Caki2 (cell line): ENCODE measurements at regions not wholly inside any gene's neighbourhood (a gene's known extent, or its start where the extent isn't known, plus 50 kb on each side); places are given as distances from the start of the nearest gene placed in this dataset.

Experiments used
- DNase-seq: peaks from one replicate; pipeline ENCODE4 v3.0.0-alpha.2; 2015; ENCODE audit warnings: low read depth
- in situ Hi-C: cut with HindIII; loops from 2 replicates; pipeline ENCODE4 v1.10.0; 2016; ENCODE audit warnings: low sequenced_read_pairs, low pct_unique_long_range_greater_than_20kb, mixed read lengths

DNA sequence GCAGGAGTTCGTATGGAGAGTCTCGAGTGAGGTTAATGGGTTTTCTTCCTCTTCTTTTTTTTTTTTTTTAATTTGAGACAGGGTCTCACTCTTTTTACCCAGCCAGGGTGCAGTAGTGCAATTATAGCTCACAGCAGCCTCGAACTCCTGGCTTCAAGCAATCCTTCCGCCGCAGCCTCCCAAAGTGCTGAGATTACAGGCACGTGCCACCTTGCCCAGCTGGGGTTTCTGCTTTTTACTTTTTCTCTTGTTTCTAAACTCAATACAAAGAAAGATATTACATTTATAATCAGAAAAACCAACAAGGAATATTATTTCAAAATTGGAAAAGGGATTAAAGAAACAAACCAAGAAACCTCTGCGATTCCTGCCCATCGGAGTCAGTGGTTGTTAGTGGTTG lies 175.9 kb downstream of the SEC14L1 start:
- no peak for DNase-seq
- in situ Hi-C loops = no loop called here

DNA sequence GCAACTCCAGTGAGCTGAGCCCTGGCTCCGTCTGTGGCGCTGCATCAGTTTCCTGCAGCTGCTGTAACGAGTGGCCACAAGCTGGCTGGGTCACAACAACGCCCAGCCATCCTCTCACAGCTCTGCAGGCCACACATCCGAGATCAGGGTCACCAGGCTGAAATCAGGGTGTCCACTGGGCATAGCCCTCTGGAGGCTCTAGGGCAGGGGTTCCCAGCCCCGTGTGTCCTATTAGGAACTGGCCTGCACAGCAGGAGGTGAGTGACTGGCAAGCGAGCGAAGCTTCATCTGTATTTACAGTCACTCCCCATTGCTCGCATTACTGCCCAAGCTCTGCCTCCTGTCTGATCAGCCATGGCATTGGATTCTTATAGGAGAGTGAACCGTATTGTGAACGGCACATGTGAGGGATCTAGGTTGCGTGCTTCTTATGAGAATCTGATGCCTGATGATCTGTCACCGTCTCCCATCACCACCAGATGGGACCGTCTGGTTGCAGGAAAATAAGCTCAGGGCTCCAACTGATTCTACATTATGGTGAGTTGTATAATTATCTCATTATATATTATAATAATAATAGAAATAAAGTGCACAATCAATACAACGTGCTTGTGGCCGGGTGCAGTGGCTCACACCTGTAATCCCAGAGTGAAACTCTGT lies 176.5 kb downstream of the SEC14L1 start:
- DNase-seq = peak; percentile 53
- in situ Hi-C loops = no loop called here

DNA sequence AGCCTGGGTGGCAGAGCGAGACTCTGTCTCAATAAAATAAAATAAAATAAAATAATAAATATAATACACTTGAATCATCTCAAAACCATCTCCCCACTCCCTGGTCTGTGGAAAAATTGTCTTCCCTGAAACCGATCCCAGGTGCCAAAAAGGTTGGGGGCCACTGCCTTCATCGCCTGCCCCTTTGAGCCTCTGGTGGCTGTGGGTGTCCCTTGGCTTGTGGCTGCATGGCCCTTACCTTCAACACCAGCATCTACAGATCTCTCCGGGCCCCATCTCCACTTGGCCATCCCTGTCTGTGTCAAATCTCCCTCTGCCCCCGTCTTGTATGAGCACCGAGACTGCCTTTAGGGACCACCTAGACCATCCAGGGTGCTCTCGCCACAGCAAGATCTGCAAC lies 177.3 kb downstream of the SEC14L1 start:
- in situ Hi-C loops = no loop called here
- no peak for DNase-seq

DNA sequence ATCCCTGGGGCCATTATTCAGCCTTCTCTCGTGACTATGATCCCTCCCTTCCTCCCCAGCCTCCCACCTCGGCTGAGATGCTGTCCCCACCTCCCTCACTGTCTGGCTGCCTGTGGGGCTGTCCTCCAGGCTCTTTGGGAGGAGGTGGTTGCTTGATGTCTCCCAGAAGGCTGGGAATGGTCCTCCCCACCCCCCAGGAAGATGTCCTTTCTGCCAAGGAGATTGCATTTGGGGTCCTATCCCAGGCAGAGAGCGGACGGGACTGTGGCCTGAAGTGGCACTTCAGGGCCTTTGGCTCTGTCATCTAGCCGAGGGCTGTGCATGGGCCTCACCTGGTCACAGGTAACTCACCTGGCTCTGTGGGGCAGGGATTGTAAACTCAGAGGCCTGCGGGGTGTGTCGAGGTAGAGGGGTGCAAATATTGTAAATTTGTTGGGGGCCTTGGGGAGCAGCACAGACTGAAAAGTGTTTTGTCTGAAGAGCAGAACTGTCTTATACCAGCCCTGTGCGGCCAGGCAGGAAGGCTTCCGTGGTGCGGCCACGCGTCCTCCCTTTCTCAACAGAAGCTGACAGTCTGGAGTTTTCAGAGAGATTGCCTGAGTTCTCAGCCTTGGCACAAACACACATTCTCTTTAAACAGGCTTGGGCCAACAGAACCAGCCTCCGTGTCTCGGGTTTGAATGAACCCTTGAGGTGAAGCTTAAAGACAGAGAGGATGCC lies 177.9 kb downstream of the SEC14L1 start:
- DNase-seq = no peak
- in situ Hi-C loops = no loop called here

DNA sequence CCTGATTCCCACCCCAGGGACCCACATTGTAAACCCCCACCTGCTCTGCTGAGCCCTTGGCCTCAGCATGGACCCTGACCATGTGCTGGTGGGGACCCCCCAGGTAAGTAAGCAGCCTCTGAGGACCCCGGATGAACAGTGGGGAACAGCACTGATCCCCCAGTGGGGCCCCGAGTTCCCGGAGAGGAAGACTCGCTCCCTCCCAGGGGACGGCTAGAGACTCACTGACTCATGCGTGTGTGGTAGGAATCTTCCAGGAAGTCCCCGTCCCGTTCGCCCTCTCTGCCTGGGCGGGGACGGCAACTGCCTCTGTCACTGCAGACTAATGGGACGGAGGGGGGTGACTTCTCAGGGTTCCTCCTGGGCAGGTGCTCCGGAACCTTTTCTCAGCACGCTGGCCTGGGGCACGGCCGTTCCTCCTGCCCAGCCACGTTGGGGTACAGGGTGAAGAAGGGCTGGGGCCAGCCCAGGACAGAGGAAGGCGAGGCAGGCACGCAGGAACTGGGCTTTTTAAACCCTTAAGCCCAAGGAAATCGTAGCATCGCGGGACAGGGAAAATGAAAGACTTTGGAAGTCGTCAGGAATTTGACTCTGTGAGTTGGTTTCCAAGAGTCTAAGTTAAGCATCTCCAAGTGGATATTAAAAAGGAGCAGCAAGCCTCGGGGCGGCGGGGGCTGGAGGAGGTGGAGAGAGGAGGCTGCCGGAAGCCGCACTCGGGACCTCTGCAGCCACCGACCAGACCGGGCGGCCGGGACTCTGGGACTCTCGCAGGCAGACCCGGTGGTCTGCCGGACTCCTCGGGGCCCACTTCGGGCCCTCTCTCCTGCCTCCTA lies 178.7 kb downstream of the SEC14L1 start:
- in situ Hi-C loops = no loop called here
- peak; percentile 87 for DNase-seq

DNA sequence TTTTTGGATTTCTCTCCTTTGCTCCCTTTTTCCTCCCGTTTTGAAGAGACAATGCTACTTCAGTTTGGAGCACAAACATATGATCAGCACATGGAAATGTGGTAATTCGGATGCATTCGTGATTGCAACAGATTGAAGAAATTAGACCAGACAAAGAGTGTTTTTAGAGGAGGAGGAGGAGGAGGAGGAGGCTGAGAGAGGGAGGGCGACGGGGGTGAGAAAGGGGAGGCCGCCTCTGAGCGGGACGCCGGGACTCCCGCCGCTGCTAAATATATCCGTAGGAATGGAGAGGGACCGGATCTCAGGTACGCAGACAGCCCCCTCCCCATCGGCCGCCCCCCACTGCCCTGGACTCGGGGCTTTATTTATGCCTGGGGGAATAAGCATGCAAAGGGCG lies 179.3 kb downstream of the SEC14L1 start:
- DNase-seq = no peak
- in situ Hi-C loops = no loop called here

DNA sequence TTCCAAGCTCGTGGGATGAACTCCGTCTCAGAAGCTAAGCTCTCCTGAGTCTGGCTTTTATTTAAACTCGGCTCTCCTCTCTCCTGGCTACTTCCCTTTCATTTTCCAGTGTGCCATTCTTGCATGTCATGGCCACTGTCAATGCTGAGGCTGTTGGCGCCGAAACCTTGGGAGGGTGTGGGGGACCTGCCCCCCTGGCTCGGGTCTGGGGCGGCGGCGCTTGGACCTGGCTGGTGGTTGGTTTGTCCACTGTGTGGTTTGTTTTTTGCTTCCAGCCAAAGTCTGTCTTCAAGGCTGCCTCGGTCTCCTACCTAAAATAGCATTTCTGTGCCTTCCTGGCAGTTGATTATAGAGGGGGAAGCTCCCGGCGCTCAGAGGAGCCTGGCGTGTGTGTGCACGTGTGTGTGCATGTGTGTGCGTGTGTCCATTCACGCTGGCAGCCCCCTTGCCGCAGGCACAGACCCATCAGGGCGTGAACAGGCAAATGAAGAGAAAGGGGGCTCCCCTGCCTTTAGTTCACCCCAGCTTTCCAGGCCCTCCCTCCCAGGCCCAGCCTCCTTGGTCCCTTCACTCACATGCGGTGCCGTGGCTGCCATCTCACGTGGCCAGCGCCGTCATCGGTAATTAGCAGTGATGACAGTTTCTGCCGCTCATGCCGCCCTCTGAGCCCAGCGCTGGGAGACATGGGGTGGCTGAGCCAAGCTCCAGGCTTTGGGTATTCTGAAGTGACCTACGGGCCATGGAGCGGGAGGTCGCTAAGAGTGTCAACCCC lies 179.9 kb downstream of the SEC14L1 start:
- no peak for DNase-seq
- in situ Hi-C loops = no loop called here

DNA sequence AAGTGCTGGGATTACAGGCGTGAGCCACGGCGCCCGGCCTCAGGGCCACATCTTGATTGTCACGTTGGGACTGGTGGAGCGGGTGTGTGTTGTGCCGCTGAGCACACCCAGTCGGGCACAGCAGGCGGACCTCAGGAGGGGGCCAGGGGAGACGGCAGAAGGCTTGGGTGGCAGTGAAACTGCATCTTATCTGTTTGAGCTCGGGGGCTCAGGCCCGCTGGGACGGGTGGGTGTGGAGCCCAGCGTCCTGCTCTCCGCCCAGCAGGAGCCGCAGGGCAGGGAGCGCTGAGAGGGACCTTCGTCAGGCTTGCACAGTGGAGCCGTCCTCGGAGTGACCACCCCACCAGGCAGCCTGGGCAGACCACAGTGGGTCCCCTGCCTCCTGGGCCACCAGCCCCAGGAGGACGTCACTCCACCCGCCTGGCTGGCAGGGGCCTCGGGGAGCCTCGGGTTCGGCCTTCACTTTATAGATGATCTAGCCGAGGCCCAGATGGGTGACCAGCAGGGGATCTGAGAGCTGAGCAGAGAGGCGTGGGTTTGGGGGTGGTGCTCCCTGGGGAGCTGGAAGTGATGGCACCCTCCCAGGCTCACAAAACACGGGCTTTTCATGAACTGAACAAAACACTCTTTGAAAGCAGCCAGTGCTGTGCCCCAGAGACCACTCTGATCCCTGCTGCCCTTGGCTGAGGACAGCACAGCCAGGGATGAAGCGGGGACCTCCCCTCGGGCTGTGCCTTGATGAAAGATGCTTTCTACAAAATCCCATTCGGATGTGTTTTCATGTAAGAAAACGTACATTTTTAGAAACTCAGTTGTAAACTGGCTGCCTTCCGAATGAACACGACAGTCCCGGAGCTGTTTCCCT lies 181.1 kb downstream of the SEC14L1 start:
- in situ Hi-C loops = no loop called here
- no peak for DNase-seq

DNA sequence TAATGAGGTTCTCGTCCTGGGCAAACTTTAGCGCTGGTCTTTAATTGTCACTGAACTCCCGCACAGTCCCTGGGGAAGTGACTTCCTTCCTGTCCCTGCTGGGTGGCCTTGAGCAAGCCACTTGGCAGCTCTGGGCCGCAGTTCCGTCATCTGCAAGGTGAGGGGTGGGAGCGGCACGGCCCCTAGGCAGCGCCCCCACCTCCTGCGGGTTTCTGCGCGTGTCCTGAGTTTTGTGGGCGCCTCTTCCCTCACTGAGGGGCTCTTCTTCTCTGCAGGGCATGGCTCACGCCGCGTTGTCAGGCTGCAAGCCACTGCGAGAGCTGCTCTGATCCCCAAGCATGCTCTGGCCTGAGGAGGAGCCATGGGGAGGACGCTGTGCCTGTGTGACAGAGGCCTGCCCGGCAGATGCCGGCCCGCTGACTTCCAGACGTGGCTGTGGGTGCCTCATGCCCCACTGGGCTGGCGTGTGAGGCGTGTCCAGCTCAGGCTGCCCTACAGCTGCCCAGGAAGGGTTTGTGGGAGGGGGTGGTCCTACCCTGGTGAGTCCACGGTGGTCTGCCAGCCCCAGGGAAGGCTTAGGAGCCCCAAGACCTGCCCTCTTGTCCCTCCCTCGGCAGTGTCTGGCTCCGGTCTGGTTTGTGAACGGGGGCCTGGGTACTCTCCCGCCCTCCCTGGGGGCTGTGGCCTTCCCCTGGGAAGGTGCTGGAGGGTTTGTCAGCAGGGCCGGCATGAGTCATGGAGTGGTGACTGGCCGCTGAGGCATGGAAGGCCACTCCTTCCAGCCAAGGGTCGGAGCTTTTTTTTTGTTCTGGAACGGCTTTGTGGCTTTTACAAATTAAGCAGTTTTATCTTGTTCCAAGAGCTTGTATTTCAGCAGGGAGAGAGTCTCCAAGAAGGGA lies 182.0 kb downstream of the SEC14L1 start:
- in situ Hi-C loops = no loop called here
- peak; percentile 99 for DNase-seq

DNA sequence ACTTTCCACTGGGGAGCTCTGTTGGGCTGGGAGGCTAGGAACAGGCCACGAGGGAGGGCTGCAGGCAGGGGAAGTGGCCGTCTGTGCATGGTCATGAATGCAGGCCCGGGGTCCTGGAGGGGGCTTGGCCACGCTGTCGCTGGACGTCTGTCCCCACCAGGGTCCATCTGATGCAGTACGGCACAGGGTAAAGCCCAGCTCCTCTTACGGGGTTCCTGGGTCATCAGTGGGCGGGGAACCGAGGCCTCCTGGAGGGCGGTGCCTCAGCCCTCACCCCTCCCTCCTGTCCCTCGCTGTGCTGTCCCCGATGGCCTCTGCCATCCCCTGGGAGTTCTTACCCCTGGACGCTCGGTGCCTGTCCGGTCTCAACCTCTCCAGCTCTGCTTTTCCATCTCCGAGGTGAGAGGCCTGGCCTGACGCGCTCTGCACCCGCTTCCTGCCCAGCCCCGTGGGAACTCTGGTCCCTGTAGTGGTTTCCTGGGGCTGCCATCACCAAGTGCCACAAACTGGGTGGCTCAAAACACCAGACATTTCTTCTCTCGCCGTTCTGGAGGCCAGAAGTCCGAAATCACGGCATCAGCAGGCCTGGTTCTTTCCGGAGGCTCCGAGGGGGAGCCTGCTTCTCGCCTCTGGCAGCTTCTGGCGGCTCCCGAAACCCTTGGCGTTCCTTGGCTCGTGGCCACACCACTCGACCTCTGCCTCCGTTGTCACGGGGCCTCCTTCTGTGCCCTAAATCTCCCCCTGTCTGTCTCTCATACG lies 182.8 kb downstream of the SEC14L1 start:
- no peak for DNase-seq

DNA sequence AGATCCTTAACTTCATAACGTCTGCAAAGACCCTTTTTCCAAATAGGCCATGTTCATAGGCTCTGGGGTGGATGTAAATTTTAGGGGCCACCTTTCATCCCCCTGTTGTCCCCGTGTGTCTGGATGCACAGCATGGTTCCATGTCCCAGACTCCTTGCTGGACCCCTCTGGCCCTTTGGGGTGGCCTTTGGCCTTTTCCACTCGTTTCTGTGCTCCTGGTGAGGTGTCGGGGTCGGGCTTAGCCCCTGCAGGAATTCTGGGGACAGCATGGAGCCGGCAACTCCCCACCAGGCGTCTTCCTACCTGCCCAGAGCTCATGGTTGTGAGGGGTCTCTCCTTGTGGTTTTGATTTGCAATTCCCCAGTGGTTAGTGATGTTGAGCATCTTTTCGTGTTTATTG lies 183.5 kb downstream of the SEC14L1 start:
- DNase-seq = no peak
- in situ Hi-C loops = no loop called here

More for the DNA sequence above, 182.8 kb downstream of the SEC14L1 start:
- in situ Hi-C loops = no loop called here

DNA sequence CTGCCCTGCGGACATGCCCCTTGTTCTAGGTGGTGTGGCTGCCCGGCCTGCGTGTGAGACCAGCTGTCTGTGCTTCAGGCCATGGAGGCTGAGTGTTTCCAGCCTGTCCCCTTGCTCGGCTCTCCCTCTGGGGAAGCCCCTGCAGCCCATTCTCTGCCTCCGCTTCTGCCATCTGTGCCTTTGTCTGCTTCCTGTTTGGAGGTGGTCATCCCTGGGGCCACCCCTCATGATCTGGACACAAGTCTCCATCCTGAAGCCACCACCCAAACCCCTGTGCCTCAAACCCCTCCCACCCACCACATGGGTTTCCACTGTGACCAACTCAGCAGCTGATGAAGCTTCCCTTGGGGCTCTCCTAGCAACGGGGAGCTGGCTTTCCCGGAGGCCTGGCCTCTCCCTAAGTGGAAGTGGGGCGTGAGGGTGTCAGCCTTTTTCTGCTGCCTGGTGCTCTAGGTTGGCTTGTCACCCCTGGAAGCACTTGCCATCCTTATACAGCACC lies 184.9 kb downstream of the SEC14L1 start:
- in situ Hi-C loops = no loop called here
- DNase-seq = no peak

DNA sequence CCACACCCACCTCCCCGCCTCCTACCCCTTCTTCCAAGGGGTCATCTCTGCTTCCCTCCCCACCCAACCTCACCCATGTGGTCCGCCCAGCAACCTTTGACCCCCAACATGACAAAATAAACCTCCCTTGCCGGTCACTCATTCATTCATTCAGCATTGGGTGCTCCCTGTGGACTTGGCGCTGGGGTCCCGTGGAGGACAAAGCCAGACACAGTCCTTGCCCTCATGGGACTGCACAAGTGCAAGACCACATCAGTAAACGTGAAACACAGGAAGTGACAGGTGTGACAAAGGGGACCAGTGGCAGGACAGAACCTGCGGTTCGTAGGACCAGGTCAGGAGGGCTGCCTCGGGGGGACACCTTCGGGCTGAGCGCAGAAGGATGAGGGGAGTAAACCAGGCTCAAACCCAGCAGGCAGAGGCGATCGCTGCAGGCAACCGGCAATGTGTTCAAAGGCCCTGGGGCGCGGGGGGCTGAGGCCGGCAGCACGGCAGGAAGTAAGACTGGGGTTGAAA lies 185.4 kb downstream of the SEC14L1 start:
- DNase-seq = no peak
- in situ Hi-C loops = no loop called here

DNA sequence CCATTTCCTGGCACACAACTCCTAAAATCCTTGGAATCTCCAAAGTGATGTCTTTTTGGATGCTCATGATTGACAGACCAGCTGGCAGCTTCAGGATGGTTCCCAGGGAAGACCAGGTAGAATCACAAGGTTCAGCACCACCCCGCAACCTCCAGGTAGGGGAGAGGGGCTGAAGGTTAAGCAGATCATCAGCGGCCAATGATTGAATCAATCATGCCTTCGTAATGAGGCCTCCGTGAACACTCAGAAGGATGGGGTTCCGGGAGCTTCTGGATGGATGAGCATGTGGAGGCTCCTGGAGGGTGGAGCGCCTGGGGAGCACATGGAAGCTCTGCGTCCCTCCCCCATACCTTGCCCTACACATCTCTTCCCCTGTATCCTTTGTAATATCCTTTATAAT lies 185.9 kb downstream of the SEC14L1 start:
- no peak for DNase-seq
- in situ Hi-C loops = no loop called here

DNA sequence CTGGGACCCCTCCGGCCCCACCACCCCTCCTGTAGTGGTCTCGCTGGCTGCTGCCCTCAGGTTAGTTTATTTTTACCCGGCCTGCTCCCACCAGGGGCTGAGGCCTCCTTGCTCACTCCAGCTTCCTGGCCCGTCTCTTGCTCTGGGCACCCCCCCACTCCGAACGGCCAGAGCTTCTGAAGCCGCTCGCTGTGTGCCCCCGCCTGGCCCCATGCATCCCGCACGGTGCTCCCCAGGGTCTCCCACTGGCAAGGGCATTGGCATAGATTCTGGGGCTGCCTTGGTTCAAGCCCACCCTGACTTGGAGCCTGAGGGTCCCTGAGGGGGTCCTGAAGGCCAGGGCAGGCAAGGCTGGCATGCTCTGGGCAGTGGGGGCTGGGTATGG lies 186.4 kb downstream of the SEC14L1 start:
- in situ Hi-C loops = no loop called here
- no peak for DNase-seq
